GM19025 (cell line): ENCODE measurements at regions not wholly inside any gene's neighbourhood (a gene's known extent, or its start where the extent isn't known, plus 50 kb on each side); places are given as distances from the start of the nearest gene placed in this dataset.

Experiments used
- ATAC-seq: cut with Tn5 transposase; IDR thresholded peaks from one replicate; pipeline ENCODE4 v1.9.1; 2021; ENCODE audit warnings: mild to moderate bottlenecking, low read depth, moderate library complexity; ENCODE audit not compliant: unreplicated experiment

- no peak for ATAC-seq
These were observed 1171.9 kb downstream of the EFNB2 start for GRCh38 chr13:105363261-105364190.

- no peak for ATAC-seq
These were observed 1181.8 kb downstream of the EFNB2 start for GRCh38 chr13:105353654-105354053.

GRCh38 chr13:105349082-105349723 lies 1186.3 kb downstream of the EFNB2 start:
- ATAC-seq, result no peak

- no peak for ATAC-seq
These were observed 1189.2 kb downstream of the EFNB2 start for GRCh38 chr13:105346141-105346775.

- ATAC-seq, result no peak
These were observed 1189.7 kb downstream of the EFNB2 start for GRCh38 chr13:105345730-105346129.

GRCh38 chr13:105345131-105345530 lies 1190.3 kb downstream of the EFNB2 start:
- no peak for ATAC-seq

GRCh38 chr13:105343134-105343806 lies 1192.2 kb downstream of the EFNB2 start:
- ATAC-seq, result no peak

- no peak for ATAC-seq
These were observed 1193.1 kb downstream of the EFNB2 start for GRCh38 chr13:105342281-105342820.

GRCh38 chr13:105341758-105342157 lies 1193.7 kb downstream of the EFNB2 start:
- ATAC-seq, result no peak

GRCh38 chr13:105341256-105341655 lies 1194.2 kb downstream of the EFNB2 start:
- ATAC-seq, result no peak

- no peak for ATAC-seq
These were observed 1195.3 kb downstream of the EFNB2 start for GRCh38 chr13:105340061-105340606.

- no peak for ATAC-seq
These were observed 1196.7 kb downstream of the EFNB2 start for GRCh38 chr13:105338773-105339172.

GRCh38 chr13:105338006-105338405 lies 1197.5 kb downstream of the EFNB2 start:
- ATAC-seq, result no peak

- no peak for ATAC-seq
These were observed 1198.5 kb downstream of the EFNB2 start for GRCh38 chr13:105336706-105337576.

GRCh38 chr13:105334211-105334610 lies 1201.3 kb downstream of the EFNB2 start:
- no peak for ATAC-seq

GRCh38 chr13:105333416-105333815 lies 1202.0 kb downstream of the EFNB2 start:
- ATAC-seq, result no peak

- ATAC-seq, result no peak
These were observed 1206.1 kb downstream of the EFNB2 start for GRCh38 chr13:105329359-105329758.

- no peak for ATAC-seq
These were observed 1207.2 kb downstream of the EFNB2 start for GRCh38 chr13:105328212-105328611.

GRCh38 chr13:105327581-105328126 lies 1207.8 kb downstream of the EFNB2 start:
- ATAC-seq, result no peak
